Stimulated activated CD4-positive, alpha-beta T cell treated with anti-CD3 and anti-CD28 coated beads, Interleukin-12 subunit alpha, Interleukin-12 subunit beta, amount 100 ng/mL, for 4 hours (primary cell): ENCODE measurements at regions not wholly inside any gene's neighbourhood (a gene's known extent, or its start where the extent isn't known, plus 50 kb on each side); places are given as distances from the start of the nearest gene placed in this dataset.
"Not testable (repeated sequence)": the region's sequence is repeated elsewhere in the genome, so short reads cannot be mapped to it uniquely, and the experiment has no call there.

Experiments used
- DNase-seq: peaks from one replicate; pipeline ENCODE4 v3.0.0-alpha.2; 2020

- no peak for DNase-seq
Measured at GRCh38 chr5:168097876-168098653, 193.4 kb upstream of the WWC1 start.

- DNase-seq, result no peak
Measured at GRCh38 chr5:168101352-168101751, 190.1 kb upstream of the WWC1 start.

GRCh38 chr5:168103018-168103417 is 188.4 kb upstream of the WWC1 start:
- not testable (repeated sequence) for DNase-seq

GRCh38 chr5:168104350-168104749 is 187.1 kb upstream of the WWC1 start:
- no peak for DNase-seq

- DNase-seq, result no peak
Measured at GRCh38 chr5:168104811-168105481, 186.5 kb upstream of the WWC1 start.

- no peak for DNase-seq
Measured at GRCh38 chr5:168106008-168106761, 185.3 kb upstream of the WWC1 start.

GRCh38 chr5:168109441-168109840 is 182.0 kb upstream of the WWC1 start:
- DNase-seq, result no peak

GRCh38 chr5:168110384-168110783 is 181.1 kb upstream of the WWC1 start:
- no peak for DNase-seq

- DNase-seq, result no peak
Measured at GRCh38 chr5:168110870-168111832, 180.3 kb upstream of the WWC1 start.

GRCh38 chr5:168114444-168115017 is 176.9 kb upstream of the WWC1 start:
- DNase-seq, result peak; percentile 19

- no peak for DNase-seq
Measured at GRCh38 chr5:168117469-168117868, 174.0 kb upstream of the WWC1 start.

GRCh38 chr5:168118042-168118668 is 173.3 kb upstream of the WWC1 start:
- no peak for DNase-seq

- no peak for DNase-seq
Measured at GRCh38 chr5:168120401-168121137, 170.9 kb upstream of the WWC1 start.

- DNase-seq, result no peak
Measured at GRCh38 chr5:168121138-168121494, 170.3 kb upstream of the WWC1 start.

GRCh38 chr5:168123631-168124528 is 167.6 kb upstream of the WWC1 start:
- DNase-seq, result no peak

- DNase-seq, result no peak
Measured at GRCh38 chr5:168125445-168126199, 165.8 kb upstream of the WWC1 start.

- no peak for DNase-seq
Measured at GRCh38 chr5:168126606-168127005, 164.8 kb upstream of the WWC1 start.

- DNase-seq, result no peak
Measured at GRCh38 chr5:168128111-168128510, 163.3 kb upstream of the WWC1 start.

- no peak for DNase-seq
Measured at GRCh38 chr5:168128557-168128956, 162.9 kb upstream of the WWC1 start.
